Stimulated activated CD4-positive, alpha-beta T cell treated with anti-CD3 and anti-CD28 coated beads, Interleukin-1b, Interleukin-23, amount 100 ng/mL, for 4 hours (primary cell): ENCODE measurements at regions not wholly inside any gene's neighbourhood (a gene's known extent, or its start where the extent isn't known, plus 50 kb on each side); places are given as distances from the start of the nearest gene placed in this dataset.

ENCODE experiments used
- DNase-seq, 2 donors: peaks; one replicate each; pipeline ENCODE4 v3.0.0-alpha.2; 2020; ENCODE audit warnings: low read depth in 2 of 2

GRCh38 chr2:239715606-239716005 is 309.5 kb downstream of the NDUFA10 start:
- DNase-seq, result no peak

- DNase-seq, result no peak
These were observed 309.9 kb downstream of the NDUFA10 start for GRCh38 chr2:239715202-239715601.

GRCh38 chr2:239714116-239714515 is 311.0 kb downstream of the NDUFA10 start:
- DNase-seq, result no peak

- no peak for DNase-seq
These were observed 311.9 kb upstream of the HDAC4 start for GRCh38 chr2:239712755-239713154.

- no peak for DNase-seq
These were observed 311.2 kb upstream of the HDAC4 start for GRCh38 chr2:239711911-239712570.

- DNase-seq, result no peak
These were observed 310.4 kb upstream of the HDAC4 start for GRCh38 chr2:239710953-239711861.

- no peak for DNase-seq
These were observed 305.5 kb upstream of the HDAC4 start for GRCh38 chr2:239706367-239706766.

- DNase-seq, result no peak
These were observed 303.9 kb upstream of the HDAC4 start for GRCh38 chr2:239704737-239705136.

GRCh38 chr2:239703834-239704233 is 303.0 kb upstream of the HDAC4 start:
- DNase-seq, result no peak

- no peak for DNase-seq
These were observed 300.0 kb upstream of the HDAC4 start for GRCh38 chr2:239700686-239701345.

GRCh38 chr2:239697399-239698164 is 296.8 kb upstream of the HDAC4 start:
- no peak for DNase-seq

GRCh38 chr2:239696559-239697207 is 295.9 kb upstream of the HDAC4 start:
- no peak for DNase-seq

- no peak for DNase-seq
These were observed 295.0 kb upstream of the HDAC4 start for GRCh38 chr2:239695728-239696240.

- DNase-seq, result no peak
These were observed 294.4 kb upstream of the HDAC4 start for GRCh38 chr2:239695106-239695727.

GRCh38 chr2:239694487-239694886 is 293.7 kb upstream of the HDAC4 start:
- no peak for DNase-seq

GRCh38 chr2:239693761-239694415 is 293.1 kb upstream of the HDAC4 start:
- DNase-seq, result no peak

GRCh38 chr2:239693330-239693729 is 292.5 kb upstream of the HDAC4 start:
- no peak for DNase-seq

- no peak for DNase-seq
These were observed 292.1 kb upstream of the HDAC4 start for GRCh38 chr2:239692919-239693318.

GRCh38 chr2:239692362-239692851 is 291.6 kb upstream of the HDAC4 start:
- DNase-seq, result no peak

- no peak for DNase-seq
These were observed 290.9 kb upstream of the HDAC4 start for GRCh38 chr2:239691720-239692119.
